ENCODE measurements at regions not wholly inside any gene's neighbourhood (a gene's known extent, or its start where the extent isn't known, plus 50 kb on each side); places are given as distances from the start of the nearest gene placed in this dataset.

GRCh38 chr3:94686208-94686607 is 623.3 kb downstream of the NSUN3 start:
- no peak for TF ChIP-seq EZH2 (IDR thresholded peaks at IDR 0.05; ENCODE audit: low read length)
- no peak for TF ChIP-seq CTCF (optimal IDR thresholded peaks at IDR 0.05 in 1 of 3, IDR thresholded peaks at IDR 0.05 in 1 of 3, conservative IDR thresholded peaks at IDR 0.05 in 1 of 3; ENCODE audit: extremely low read depth in 1 of 3, insufficient read depth in 2 of 3, low read length in 3 of 3)
- H3K27me3 ChIP-seq (ENCODE audit: control insufficient read depth, extremely low read depth, insufficient read depth, low read length), result no peaks in the 10 kb centered on the region
- dilution Hi-C loops (cut with MboI; ENCODE audit: extremely low pct_ligation_motif_present, low sequenced_read_pairs), result no loop called here

GRCh38 chr3:94693997-94694640 is 631.3 kb downstream of the NSUN3 start:
- no peaks in the 10 kb centered on the region for H3K9me3 ChIP-seq (ENCODE audit: control insufficient read depth, low read depth, low read length)
- dilution Hi-C loops (cut with MboI; ENCODE audit: extremely low pct_ligation_motif_present, low sequenced_read_pairs), result no loop called here
- no peak overlapping the region for H3K27ac ChIP-seq (ENCODE audit: control insufficient read depth, insufficient read depth, low read length)
- no peak overlapping the region for H3K4me2 ChIP-seq (ENCODE audit: control insufficient read depth, extremely low read depth, insufficient read depth, low read depth, low read length)
- no peaks in the 10 kb centered on the region for H3K36me3 ChIP-seq (ENCODE audit: control insufficient read depth in 2 of 2, extremely low read depth in 1 of 2, insufficient read depth in 2 of 2, low read length in 2 of 2)
- FAIRE-seq, result no peak
- no peaks in the 10 kb centered on the region for H3K79me2 ChIP-seq (ENCODE audit: control insufficient read depth, insufficient read depth, low read length)
- H3K9me1 ChIP-seq (ENCODE audit: control insufficient read depth, extremely low read depth, insufficient read depth, low read length), result no peaks in the 10 kb centered on the region
- H3K4me3 ChIP-seq (ENCODE audit: control insufficient read depth in 2 of 3, extremely low read depth in 1 of 3, insufficient read depth in 2 of 3, low read depth in 1 of 3, low read length in 3 of 3), result no peak overlapping the region
- TF ChIP-seq EZH2 (IDR thresholded peaks at IDR 0.05; ENCODE audit: low read length) (no peak), CTCF (optimal IDR thresholded peaks at IDR 0.05 in 1 of 3, IDR thresholded peaks at IDR 0.05 in 1 of 3, conservative IDR thresholded peaks at IDR 0.05 in 1 of 3; ENCODE audit: extremely low read depth in 1 of 3, insufficient read depth in 2 of 3, low read length in 3 of 3) (no peak)
- no peak overlapping the region for H3K9ac ChIP-seq (ENCODE audit: control insufficient read depth, extremely low read depth, insufficient read depth, low read length)
- DNase-seq (ENCODE audit: low read depth, low spot score), result no peak
- H2AFZ ChIP-seq (ENCODE audit: control insufficient read depth, low read length), result no peak overlapping the region
- H4K20me1 ChIP-seq (ENCODE audit: control insufficient read depth, extremely low read depth, insufficient read depth, low read length), result no peaks in the 10 kb centered on the region
- no peaks in the 10 kb centered on the region for H3K27me3 ChIP-seq (ENCODE audit: control insufficient read depth, extremely low read depth, insufficient read depth, low read length)
- H3K4me1 ChIP-seq (ENCODE audit: control insufficient read depth, extremely low read depth, insufficient read depth, low read length), result no peaks in the 10 kb centered on the region

More at GRCh38 chr3:94686208-94686607, 623.3 kb downstream of the NSUN3 start:
- Histone ChIP-seq H3K9me3 (ENCODE audit: control insufficient read depth, low read depth, low read length) (no peaks in the 10 kb centered on the region), H2AFZ (ENCODE audit: control insufficient read depth, low read length) (no peak overlapping the region), H3K4me3 (ENCODE audit: control insufficient read depth in 2 of 3, extremely low read depth in 1 of 3, insufficient read depth in 2 of 3, low read depth in 1 of 3, low read length in 3 of 3) (no peak overlapping the region), H3K9me1 (ENCODE audit: control insufficient read depth, extremely low read depth, insufficient read depth, low read length) (no peaks in the 10 kb centered on the region), H3K4me2 (ENCODE audit: control insufficient read depth, extremely low read depth, insufficient read depth, low read depth, low read length) (no peak overlapping the region), H3K36me3 (ENCODE audit: control insufficient read depth in 2 of 2, extremely low read depth in 1 of 2, insufficient read depth in 2 of 2, low read length in 2 of 2) (no peaks in the 10 kb centered on the region), H3K4me1 (ENCODE audit: control insufficient read depth, extremely low read depth, insufficient read depth, low read length) (no peaks in the 10 kb centered on the region), H3K9ac (ENCODE audit: control insufficient read depth, extremely low read depth, insufficient read depth, low read length) (no peak overlapping the region), H3K79me2 (ENCODE audit: control insufficient read depth, insufficient read depth, low read length) (no peaks in the 10 kb centered on the region), H3K27ac (ENCODE audit: control insufficient read depth, insufficient read depth, low read length) (no peak overlapping the region), H4K20me1 (ENCODE audit: control insufficient read depth, extremely low read depth, insufficient read depth, low read length) (no peaks in the 10 kb centered on the region)
- DNase-seq (ENCODE audit: low read depth, low spot score) (no peak), FAIRE-seq (no peak)

Measured in keratinocyte (primary cell).